ENCODE measurements at regions not wholly inside any gene's neighbourhood (a gene's known extent, or its start where the extent isn't known, plus 50 kb on each side); places are given as distances from the start of the nearest gene placed in this dataset.

GRCh38 chr2:167758292-167758691, 489.1 kb downstream of the STK39 start:
- Histone ChIP-seq H3K36me3 (ENCODE audit: control insufficient read depth in 4 of 4, insufficient read depth in 3 of 4, low read depth in 1 of 4, low read length in 3 of 4) (no peaks in the 10 kb centered on the region), H3K27ac (ENCODE audit: low read depth in 1 of 2, low read length in 2 of 2) (no peak overlapping the region), H3K9me3 (ENCODE audit: control insufficient read depth in 4 of 4, low read length in 3 of 4) (no peaks in the 10 kb centered on the region), H3K27me3 (ENCODE audit: control insufficient read depth in 4 of 4, insufficient read depth in 4 of 4, low read length in 3 of 4) (no peaks in the 10 kb centered on the region), H3K4me1 (ENCODE audit: control insufficient read depth in 4 of 4, insufficient read depth in 4 of 4, low read length in 3 of 4) (peaks cover 0 to 15% (median 4%) of the 10 kb centered on the region in 4 donors), H3K4me3 (ENCODE audit: low read depth in 1 of 3, low read length in 3 of 3) (no peak overlapping the region), H3K9ac (ENCODE audit: low read depth in 1 of 2, low read length in 2 of 2) (no peak overlapping the region)
- DNase-seq (ENCODE audit: low spot score): no peak
- TF ChIP-seq JUND (IDR thresholded peaks at IDR 0.05) (no peak), MAX (IDR thresholded peaks at IDR 0.05) (no peak), ATF3 (IDR thresholded peaks at IDR 0.05) (no peak), EGR1 (IDR thresholded peaks at IDR 0.05; ENCODE audit: low read depth in 2 of 2) (no peak), REST (IDR thresholded peaks at IDR 0.05) (no peak), ZBTB33 (IDR thresholded peaks at IDR 0.05) (no peak), TAF1 (conservative IDR thresholded peaks at IDR 0.05) (no peak), YY1 (IDR thresholded peaks at IDR 0.05) (no peak), NR2F2 (IDR thresholded peaks at IDR 0.05) (no peak), FOXA2 (IDR thresholded peaks at IDR 0.05) (no peak), FOXA1 (IDR thresholded peaks at IDR 0.05) (no peak), RXRA (IDR thresholded peaks at IDR 0.05) (no peak), HNF4G (IDR thresholded peaks at IDR 0.05) (no peak), CTCF (IDR thresholded peaks at IDR 0.05; ENCODE audit: low read depth, low read length, missing input control) (no peak), RAD21 (IDR thresholded peaks at IDR 0.05) (no peak), HNF4A (conservative IDR thresholded peaks at IDR 0.05) (no peak), GABPA (IDR thresholded peaks at IDR 0.05 in 1 of 2, conservative IDR thresholded peaks at IDR 0.05 in 1 of 2) (no peak), SP1 (IDR thresholded peaks at IDR 0.05) (no peak)
- WGBS: 85% methylated on average over 6 of the region's 6 CpGs
